Hepatocyte (in vitro differentiated cells): ENCODE measurements at regions not wholly inside any gene's neighbourhood (a gene's known extent, or its start where the extent isn't known, plus 50 kb on each side); places are given as distances from the start of the nearest gene placed in this dataset.

Source experiments
- DNase-seq: peaks from one replicate; pipeline ENCODE4 v3.0.0-alpha.2; 2016; ENCODE audit warnings: low spot score
- H2AFZ ChIP-seq: fragments of 200-600 bp; sonication (generic); 2 replicates; pipeline ENCODE4 v1.6.0; 2016; ENCODE audit warnings: antibody characterized with exemption, mild to moderate bottlenecking
- H3K27ac ChIP-seq: fragments of 200-600 bp; sonication (generic); 2 replicates; pipeline ENCODE4 v1.5.1; 2016; ENCODE audit warnings: mild to moderate bottlenecking
- H3K27me3 ChIP-seq: fragments of 200-600 bp; sonication (generic); 2 replicates; pipeline ENCODE4 v1.6.1; 2016
- H3K36me3 ChIP-seq: fragments of 200-600 bp; sonication (generic); replicated peaks from 2 replicates; pipeline ENCODE4 v1.5.1; 2016; ENCODE audit warnings: low read depth; ENCODE audit not compliant: insufficient read depth
- H3K4me1 ChIP-seq: fragments of 200-600 bp; sonication (generic); 2 replicates; pipeline ENCODE4 v1.5.1; 2016; ENCODE audit warnings: mild to moderate bottlenecking, moderate library complexity; ENCODE audit not compliant: insufficient read depth
- H3K4me2 ChIP-seq: fragments of 200-600 bp; sonication (generic); 2 replicates; pipeline ENCODE4 v1.6.0; 2016
- H3K4me3 ChIP-seq: fragments of 200-600 bp; sonication (generic); 2 replicates; pipeline ENCODE4 v1.5.1; 2016; ENCODE audit warnings: mild to moderate bottlenecking
- H3K79me2 ChIP-seq: fragments of 200-600 bp; sonication (generic); 2 replicates; pipeline ENCODE4 v1.6.0; 2017; ENCODE audit warnings: mild to moderate bottlenecking
- H3K9me2 ChIP-seq: fragments of 200-600 bp; sonication (generic); replicated peaks from 2 replicates; pipeline ENCODE4 v1.6.0; 2017; ENCODE audit warnings: mild to moderate bottlenecking; ENCODE audit not compliant: insufficient read depth
- H3K9me3 ChIP-seq: fragments of 200-600 bp; sonication (generic); 2 replicates; pipeline ENCODE4 v1.5.1; 2016; ENCODE audit warnings: low read depth, mild to moderate bottlenecking
- H4K20me1 ChIP-seq: fragments of 200-600 bp; sonication (generic); 2 replicates; pipeline ENCODE4 v1.6.0; 2016; ENCODE audit warnings: mild to moderate bottlenecking; ENCODE audit not compliant: insufficient read depth, poor library complexity, severe bottlenecking
- EZH2 ChIP-seq: fragments of 200-600 bp; sonication (generic); IDR thresholded peaks from 2 replicates; pipeline ENCODE4 v1.6.1; 2016; ENCODE audit warnings: antibody characterized with exemption, mild to moderate bottlenecking, borderline replicate concordance
- EZH2phosphoT487 ChIP-seq: fragments of 200-600 bp; sonication (generic); IDR thresholded peaks from one replicate; pipeline ENCODE4 v1.6.1; 2018; ENCODE audit warnings: antibody characterized with exemption, mild to moderate bottlenecking, low read depth, moderate library complexity; ENCODE audit not compliant: unreplicated experiment, severe bottlenecking
- WGBS: methylation state at CpG from one replicate; pipeline ENCODE4 v1.1.6; 2016; ENCODE audit warnings: low lambda C conversion rate; ENCODE audit errors: missing lambda C conversion rate; 5-methylcytosine and 5-hydroxymethylcytosine counted together
- TF ChIP-seq, protein P1 (sequence below): fragments of 200-600 bp; sonication (generic); IDR thresholded peaks from 2 replicates; pipeline ENCODE4 v1.5.1; 2016; ENCODE audit warnings: antibody characterized with exemption, mild to moderate bottlenecking; ENCODE audit not compliant: poor library complexity

DNA sequence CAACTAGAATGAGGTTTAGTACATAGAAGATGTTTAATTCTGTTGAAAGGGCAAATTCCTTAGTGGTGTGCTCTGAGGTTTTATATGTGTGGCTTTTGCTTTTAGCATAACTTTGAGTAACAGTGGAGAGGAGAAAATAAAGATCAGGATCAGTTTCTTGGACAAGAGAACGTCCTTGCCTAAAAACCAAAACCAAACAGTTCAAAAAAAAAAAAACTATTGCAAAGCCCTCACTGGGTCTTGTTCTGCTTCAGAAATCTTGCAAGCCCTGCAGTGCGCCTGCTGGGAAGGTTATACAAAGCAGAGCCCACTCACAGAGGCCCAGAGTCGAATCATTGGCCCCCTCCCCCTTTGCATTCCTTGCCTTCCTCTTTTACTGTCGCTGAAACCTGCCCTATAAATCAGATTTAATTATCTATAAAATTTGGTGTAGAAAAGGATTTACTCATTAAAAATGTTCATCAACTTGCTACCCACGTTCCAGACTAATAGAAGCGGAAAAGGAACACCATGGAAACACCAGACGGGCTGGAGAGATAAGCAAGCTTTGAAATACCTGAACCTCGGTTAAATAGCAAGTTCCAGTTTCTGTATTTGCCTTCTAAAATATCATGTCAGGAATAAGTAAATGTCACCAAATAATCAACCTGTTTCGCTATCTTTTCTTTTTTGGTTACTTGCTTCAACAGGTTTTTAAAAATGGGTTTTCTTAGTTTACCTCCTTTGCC, 201.6 kb upstream of the PTBP2 start:
- Histone ChIP-seq H3K4me2 (peak overlapping the region; percentile 9), H3K27ac (no peak overlapping the region), H3K27me3 (no peaks in the 10 kb centered on the region), H3K9me3 (no peaks in the 10 kb centered on the region), H3K79me2 (no peaks in the 10 kb centered on the region), H3K9me2 (no peaks in the 10 kb centered on the region), H4K20me1 (no peaks in the 10 kb centered on the region), H2AFZ (no peak overlapping the region), H3K36me3 (no peaks in the 10 kb centered on the region), H3K4me1 (peaks cover 7% of the 10 kb centered on the region), H3K4me3 (no peak overlapping the region)
- TF ChIP-seq EZH2: no peak
- TF ChIP-seq, protein P1, sequence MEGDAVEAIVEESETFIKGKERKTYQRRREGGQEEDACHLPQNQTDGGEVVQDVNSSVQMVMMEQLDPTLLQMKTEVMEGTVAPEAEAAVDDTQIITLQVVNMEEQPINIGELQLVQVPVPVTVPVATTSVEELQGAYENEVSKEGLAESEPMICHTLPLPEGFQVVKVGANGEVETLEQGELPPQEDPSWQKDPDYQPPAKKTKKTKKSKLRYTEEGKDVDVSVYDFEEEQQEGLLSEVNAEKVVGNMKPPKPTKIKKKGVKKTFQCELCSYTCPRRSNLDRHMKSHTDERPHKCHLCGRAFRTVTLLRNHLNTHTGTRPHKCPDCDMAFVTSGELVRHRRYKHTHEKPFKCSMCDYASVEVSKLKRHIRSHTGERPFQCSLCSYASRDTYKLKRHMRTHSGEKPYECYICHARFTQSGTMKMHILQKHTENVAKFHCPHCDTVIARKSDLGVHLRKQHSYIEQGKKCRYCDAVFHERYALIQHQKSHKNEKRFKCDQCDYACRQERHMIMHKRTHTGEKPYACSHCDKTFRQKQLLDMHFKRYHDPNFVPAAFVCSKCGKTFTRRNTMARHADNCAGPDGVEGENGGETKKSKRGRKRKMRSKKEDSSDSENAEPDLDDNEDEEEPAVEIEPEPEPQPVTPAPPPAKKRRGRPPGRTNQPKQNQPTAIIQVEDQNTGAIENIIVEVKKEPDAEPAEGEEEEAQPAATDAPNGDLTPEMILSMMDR: no peak
- TF ChIP-seq EZH2phosphoT487: no peak
- 41% methylated on average over 9 of the region's 9 CpGs for WGBS
- DNase-seq: no peak

DNA sequence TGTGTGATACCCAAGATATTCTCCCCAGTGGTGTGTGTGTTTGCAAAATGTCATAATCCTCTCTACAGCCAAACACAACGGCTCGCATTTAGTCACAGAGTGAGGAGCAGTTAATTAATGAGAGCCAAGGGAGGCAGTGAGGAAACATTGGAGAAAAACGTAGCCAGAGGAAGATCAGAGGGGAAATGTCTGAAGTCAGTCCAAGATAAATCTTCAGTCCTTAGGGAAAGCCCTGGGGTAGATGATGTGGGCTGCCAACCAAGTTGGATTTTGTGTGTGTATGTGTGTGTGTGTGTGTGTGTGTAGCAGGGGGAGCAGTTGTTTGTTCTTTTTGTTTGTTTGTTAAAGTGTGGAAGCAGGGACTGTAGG, 201.0 kb upstream of the PTBP2 start:
- TF ChIP-seq EZH2 (no peak), EZH2phosphoT487 (no peak)
- TF ChIP-seq, protein P1: no peak
- DNase-seq: no peak
- Histone ChIP-seq H3K79me2 (no peaks in the 10 kb centered on the region), H3K27ac (no peak overlapping the region), H4K20me1 (no peaks in the 10 kb centered on the region), H3K4me1 (peaks cover 7% of the 10 kb centered on the region), H3K27me3 (no peaks in the 10 kb centered on the region), H3K9me3 (no peaks in the 10 kb centered on the region), H3K4me3 (no peak overlapping the region), H3K9me2 (no peaks in the 10 kb centered on the region), H3K4me2 (no peak overlapping the region), H2AFZ (no peak overlapping the region), H3K36me3 (no peaks in the 10 kb centered on the region)
- WGBS: 19% methylated on average over 3 of the region's 3 CpGs

DNA sequence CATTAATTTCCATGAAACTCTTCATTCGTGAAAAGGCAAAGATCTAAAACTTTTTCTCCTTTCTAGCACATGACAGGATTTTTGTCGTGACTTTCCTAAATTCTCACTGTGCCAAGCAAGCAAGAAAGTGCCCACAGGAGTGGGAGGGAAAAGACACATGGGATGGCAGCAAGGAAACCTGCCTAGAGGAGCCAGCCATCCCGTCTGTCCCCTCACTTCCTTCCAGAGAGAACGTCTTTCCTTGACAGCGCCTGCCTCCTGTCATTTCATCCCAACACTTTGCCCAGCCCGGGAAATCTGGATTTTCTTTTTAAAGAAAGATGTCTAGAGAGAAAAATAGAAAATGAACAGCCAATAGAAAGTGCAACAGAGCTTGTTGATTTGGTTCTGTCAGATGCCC, 200.6 kb upstream of the PTBP2 start:
- no peak for DNase-seq
- Histone ChIP-seq H2AFZ (no peak overlapping the region), H3K27ac (no peak overlapping the region), H3K27me3 (no peaks in the 10 kb centered on the region), H3K9me3 (no peaks in the 10 kb centered on the region), H3K4me2 (no peak overlapping the region), H3K4me1 (peaks cover 7% of the 10 kb centered on the region), H3K4me3 (no peak overlapping the region), H3K79me2 (no peaks in the 10 kb centered on the region), H3K9me2 (no peaks in the 10 kb centered on the region), H4K20me1 (no peaks in the 10 kb centered on the region), H3K36me3 (no peaks in the 10 kb centered on the region)
- TF ChIP-seq EZH2phosphoT487 (no peak), EZH2 (no peak)
- TF ChIP-seq, protein P1: no peak
- WGBS: 72% methylated on average over 6 of the region's 6 CpGs
